Mesenchymal stem cell (in vitro differentiated cells and primary cell): ENCODE measurements at regions not wholly inside any gene's neighbourhood (a gene's known extent, or its start where the extent isn't known, plus 50 kb on each side); places are given as distances from the start of the nearest gene placed in this dataset.

ENCODE experiments used
- DNase-seq: peaks from one replicate; pipeline ENCODE4 v3.0.0-alpha.2; 2013
- H2AFZ ChIP-seq: one replicate; pipeline ENCODE4 v1.6.1; 2013; ENCODE audit warnings: low read depth, mild to moderate bottlenecking, control low read depth, inconsistent platforms, low read length, moderate library complexity
- H2AK5ac ChIP-seq: 2 replicates; pipeline ENCODE4 v1.6.1; 2013; ENCODE audit warnings: low read length, moderate library complexity, mild to moderate bottlenecking, inconsistent platforms; ENCODE audit not compliant: severe bottlenecking
- H2BK120ac ChIP-seq: one replicate; pipeline ENCODE4 v1.6.1; 2013; ENCODE audit warnings: low read depth, mild to moderate bottlenecking, inconsistent platforms, low read length, moderate library complexity
- H2BK12ac ChIP-seq, 2 experiments: one replicate each; pipeline ENCODE4 v1.6.1; 2013; ENCODE audit warnings: inconsistent platforms in 2 of 2, low read length in 2 of 2, mild to moderate bottlenecking in 2 of 2, moderate library complexity in 2 of 2, control low read depth in 1 of 2
- H2BK15ac ChIP-seq: one replicate; pipeline ENCODE4 v1.6.1; 2013; ENCODE audit warnings: mild to moderate bottlenecking, low read depth, inconsistent platforms; ENCODE audit not compliant: poor library complexity, severe bottlenecking
- H2BK5ac ChIP-seq: 2 replicates; pipeline ENCODE4 v1.6.1; 2013; ENCODE audit warnings: low read depth, mild to moderate bottlenecking, low read length, control low read depth, inconsistent platforms; ENCODE audit not compliant: poor library complexity, severe bottlenecking
- H3K14ac ChIP-seq, 2 experiments: one replicate each; pipeline ENCODE4 v1.6.1; 2013; ENCODE audit warnings: inconsistent platforms in 2 of 2, low read length in 2 of 2, control low read depth in 1 of 2, mild to moderate bottlenecking in 1 of 2, moderate library complexity in 1 of 2
- H3K18ac ChIP-seq, 2 experiments: one replicate each; pipeline ENCODE4 v1.6.1; 2013; ENCODE audit warnings: inconsistent platforms in 2 of 2, low read length in 2 of 2, control low read depth in 1 of 2, low read depth in 1 of 2, mild to moderate bottlenecking in 1 of 2
- H3K23ac ChIP-seq, 2 experiments: one replicate each; pipeline ENCODE4 v1.6.1; 2013; ENCODE audit warnings: inconsistent platforms in 2 of 2, low read length in 2 of 2, mild to moderate bottlenecking in 2 of 2, moderate library complexity in 2 of 2, control low read depth in 1 of 2
- H3K27ac ChIP-seq: 2 replicates; pipeline ENCODE4 v1.5.1; 2013; ENCODE audit warnings: mild to moderate bottlenecking, moderate library complexity, low read length, control low read depth, inconsistent platforms; ENCODE audit not compliant: poor library complexity, severe bottlenecking
- H3K27me3 ChIP-seq, 2 experiments: 2 replicates each; pipeline versions ENCODE4 v1.6.1 to v1.7.0; 2013; ENCODE audit warnings: low read length in 2 of 2, mild to moderate bottlenecking in 2 of 2, moderate library complexity in 2 of 2, control low read depth in 1 of 2, inconsistent platforms in 1 of 2; ENCODE audit not compliant: control insufficient read depth in 1 of 2, insufficient read depth in 1 of 2
- H3K36me3 ChIP-seq, 2 experiments: 2 replicates each; pipeline versions ENCODE4 v1.6.1 to v1.7.0; 2013; ENCODE audit warnings: low read length in 2 of 2, control low read depth in 1 of 2, inconsistent platforms in 1 of 2, low read depth in 1 of 2, mild to moderate bottlenecking in 1 of 2; ENCODE audit not compliant: insufficient read depth in 2 of 2, control insufficient read depth in 1 of 2
- H3K4ac ChIP-seq, 2 experiments: one replicate each; pipeline ENCODE4 v1.6.1; 2013; ENCODE audit warnings: inconsistent platforms in 2 of 2, low read length in 2 of 2, mild to moderate bottlenecking in 2 of 2, moderate library complexity in 2 of 2, control low read depth in 1 of 2, low read depth in 1 of 2
- H3K4me1 ChIP-seq: 2 replicates; pipeline ENCODE4 v1.6.1; 2013; ENCODE audit warnings: low read depth, low read length, control low read depth; ENCODE audit not compliant: control insufficient read depth, insufficient read depth
- H3K4me2 ChIP-seq: 2 replicates; pipeline ENCODE4 v1.6.1; 2013; ENCODE audit warnings: low read length, mild to moderate bottlenecking, inconsistent platforms; ENCODE audit not compliant: poor library complexity, severe bottlenecking
- H3K4me3 ChIP-seq, 2 experiments: 2 replicates each; pipeline versions ENCODE4 v1.5.1 to v1.7.0; 2013; ENCODE audit warnings: low read length in 2 of 2, mild to moderate bottlenecking in 2 of 2, control low read depth in 1 of 2, low read depth in 1 of 2; ENCODE audit not compliant: insufficient read depth in 1 of 2
- H3K79me1 ChIP-seq: replicated peaks from 2 replicates; pipeline ENCODE4 v1.6.1; 2013; ENCODE audit warnings: mild to moderate bottlenecking, control low read depth, low read length, inconsistent platforms; ENCODE audit not compliant: poor library complexity, severe bottlenecking
- H3K9ac ChIP-seq: 2 replicates; pipeline ENCODE4 v1.7.0; 2013; ENCODE audit warnings: mild to moderate bottlenecking, low read length, moderate library complexity
- H3K9me3 ChIP-seq: 2 replicates; pipeline ENCODE4 v1.7.0; 2013; ENCODE audit warnings: mild to moderate bottlenecking, low read length; ENCODE audit not compliant: control insufficient read depth
- H4K8ac ChIP-seq: one replicate; pipeline ENCODE4 v1.6.1; 2013; ENCODE audit warnings: inconsistent platforms, mild to moderate bottlenecking, low read length, moderate library complexity
- H4K91ac ChIP-seq: one replicate; pipeline ENCODE4 v1.6.1; 2013; ENCODE audit warnings: mild to moderate bottlenecking, low read length, inconsistent platforms
- WGBS: methylation state at CpG from one replicate; pipeline ENCODE4 v1.1.7; 2013; ENCODE audit warnings: mixed read lengths; 5-methylcytosine and 5-hydroxymethylcytosine counted together

DNA sequence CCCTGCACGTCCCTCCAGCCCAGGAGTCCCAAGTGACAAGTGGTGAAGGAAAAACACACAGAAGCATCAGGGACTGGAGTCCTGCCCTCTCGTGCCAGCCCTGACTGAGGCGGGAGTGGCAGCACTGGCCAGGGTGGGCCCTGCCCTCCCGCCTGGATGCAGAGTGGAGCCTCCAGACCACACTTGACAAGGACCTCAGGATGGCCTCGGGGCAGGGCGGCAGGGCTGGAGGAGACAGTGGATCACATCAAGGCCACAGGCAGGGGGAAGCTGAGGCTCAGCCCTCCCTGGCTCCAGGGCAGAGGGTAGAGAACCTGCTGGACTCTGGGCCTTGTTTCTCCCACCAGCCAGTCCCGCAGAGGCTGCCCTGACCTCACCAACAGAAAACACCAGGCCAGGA lies 128.8 kb upstream of the CDH4 start:
- H4K8ac ChIP-seq = no peak overlapping the region
- H3K27me3 ChIP-seq = no peaks in the 10 kb centered on the region
- H3K18ac ChIP-seq = no peak overlapping the region
- no peaks in the 10 kb centered on the region for H3K36me3 ChIP-seq
- no peak overlapping the region for H3K9ac ChIP-seq
- H3K27ac ChIP-seq = no peak overlapping the region
- no peak overlapping the region for H3K4ac ChIP-seq
- no peak overlapping the region for H2AFZ ChIP-seq
- DNase-seq = no peak
- no peaks in the 10 kb centered on the region for H3K9me3 ChIP-seq
- no peak overlapping the region for H3K23ac ChIP-seq
- H2BK15ac ChIP-seq = no peak overlapping the region
- H3K14ac ChIP-seq = no peak overlapping the region
- WGBS = 86% methylated on average over 7 of the region's 7 CpGs
- H2AK5ac ChIP-seq = no peak overlapping the region
- H2BK120ac ChIP-seq = no peak overlapping the region
- H3K4me1 ChIP-seq = peaks cover 17% of the 10 kb centered on the region
- no peak overlapping the region for H3K4me3 ChIP-seq
- H2BK12ac ChIP-seq = no peak overlapping the region
- no peak overlapping the region for H2BK5ac ChIP-seq
- no peak overlapping the region for H3K4me2 ChIP-seq
- no peak overlapping the region for H4K91ac ChIP-seq
- H3K79me1 ChIP-seq = no peaks in the 10 kb centered on the region

DNA sequence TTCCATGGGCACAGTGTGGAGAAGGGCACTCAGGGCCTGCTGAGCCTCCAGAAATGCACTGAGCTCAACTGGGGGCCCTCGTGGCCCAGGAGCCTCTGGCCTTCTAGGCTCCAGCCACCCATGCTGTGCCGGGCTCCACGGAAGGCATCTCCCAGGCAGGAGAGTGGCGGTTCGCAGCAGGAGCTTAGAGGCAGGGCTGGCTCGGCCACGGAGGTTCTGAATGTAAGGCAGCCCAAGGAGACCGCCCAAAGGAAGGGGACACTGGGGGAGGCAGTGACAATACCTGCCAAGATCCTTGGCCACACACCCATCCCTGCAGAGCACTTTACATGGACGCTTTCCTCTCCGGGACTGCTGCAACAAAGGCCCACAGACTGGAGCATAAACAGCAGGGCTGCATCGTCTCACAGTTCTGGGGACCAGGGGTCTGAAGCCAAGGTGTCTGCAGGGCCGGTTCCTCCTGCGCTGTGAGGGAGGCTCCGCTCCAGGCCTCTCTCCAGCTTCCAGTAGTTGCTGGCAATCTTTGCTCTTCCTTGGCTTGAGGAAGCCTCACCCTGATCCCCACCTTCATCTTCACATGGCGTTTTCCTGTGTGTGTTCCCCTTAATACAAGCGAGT lies 128.2 kb upstream of the CDH4 start:
- Histone ChIP-seq H3K4me2 (no peak overlapping the region), H3K27me3 (no peaks in the 10 kb centered on the region), H3K4ac (no peak overlapping the region), H3K9me3 (no peaks in the 10 kb centered on the region), H3K14ac (no peak overlapping the region), H3K9ac (no peak overlapping the region), H3K79me1 (no peaks in the 10 kb centered on the region), H4K91ac (no peak overlapping the region), H2AFZ (no peak overlapping the region), H2BK120ac (no peak overlapping the region), H2BK12ac (no peak overlapping the region), H3K23ac (no peak overlapping the region), H2BK5ac (no peak overlapping the region), H2BK15ac (no peak overlapping the region), H4K8ac (no peak overlapping the region), H3K36me3 (no peaks in the 10 kb centered on the region), H3K4me1 (peaks cover 11% of the 10 kb centered on the region), H3K18ac (no peak overlapping the region), H2AK5ac (no peak overlapping the region), H3K27ac (no peak overlapping the region), H3K4me3 (no peak overlapping the region)
- WGBS = 95% methylated on average over 16 of the region's 16 CpGs
- no peak for DNase-seq

DNA sequence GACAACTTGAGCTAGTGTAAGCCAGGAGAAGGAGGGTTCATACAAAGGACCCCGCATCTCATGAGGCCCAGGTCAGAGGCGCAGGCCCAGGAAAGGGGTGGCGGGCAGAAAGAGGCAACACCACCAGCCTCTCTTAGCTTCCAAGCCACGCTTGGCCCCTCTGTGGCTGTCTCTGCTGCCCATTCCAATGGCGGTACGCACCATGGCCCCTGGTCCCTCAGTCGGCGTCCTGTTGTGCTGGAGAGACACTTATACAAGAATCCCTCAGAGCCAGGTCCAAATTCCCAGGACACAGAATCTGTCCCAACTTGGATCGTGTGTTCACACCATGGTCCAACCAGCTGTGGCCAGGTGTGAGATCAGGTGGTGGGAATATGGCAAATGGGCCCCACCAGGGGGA lies 127.0 kb upstream of the CDH4 start:
- H2BK5ac ChIP-seq = no peak overlapping the region
- no peak overlapping the region for H3K18ac ChIP-seq
- no peaks in the 10 kb centered on the region for H3K79me1 ChIP-seq
- no peak overlapping the region for H4K91ac ChIP-seq
- H3K27me3 ChIP-seq = peaks cover 0 to 2% of the 10 kb centered on the region in 2 experiments
- H2AK5ac ChIP-seq = no peak overlapping the region
- H3K9me3 ChIP-seq = no peaks in the 10 kb centered on the region
- no peaks in the 10 kb centered on the region for H3K36me3 ChIP-seq
- peak overlapping the region; percentile 21 for H2BK15ac ChIP-seq
- no peak overlapping the region for H3K4me2 ChIP-seq
- H3K23ac ChIP-seq = no peak overlapping the region
- no peak overlapping the region for H3K14ac ChIP-seq
- no peak overlapping the region for H2BK120ac ChIP-seq
- no peak overlapping the region for H3K9ac ChIP-seq
- H2AFZ ChIP-seq = no peak overlapping the region
- peaks cover 9% of the 10 kb centered on the region for H3K4me1 ChIP-seq
- no peak for DNase-seq
- no peak overlapping the region for H4K8ac ChIP-seq
- no peak overlapping the region for H3K4ac ChIP-seq
- H2BK12ac ChIP-seq = no peak overlapping the region
- 94% methylated on average over 9 of the region's 9 CpGs for WGBS
- H3K27ac ChIP-seq = no peak overlapping the region
- no peak overlapping the region for H3K4me3 ChIP-seq

DNA sequence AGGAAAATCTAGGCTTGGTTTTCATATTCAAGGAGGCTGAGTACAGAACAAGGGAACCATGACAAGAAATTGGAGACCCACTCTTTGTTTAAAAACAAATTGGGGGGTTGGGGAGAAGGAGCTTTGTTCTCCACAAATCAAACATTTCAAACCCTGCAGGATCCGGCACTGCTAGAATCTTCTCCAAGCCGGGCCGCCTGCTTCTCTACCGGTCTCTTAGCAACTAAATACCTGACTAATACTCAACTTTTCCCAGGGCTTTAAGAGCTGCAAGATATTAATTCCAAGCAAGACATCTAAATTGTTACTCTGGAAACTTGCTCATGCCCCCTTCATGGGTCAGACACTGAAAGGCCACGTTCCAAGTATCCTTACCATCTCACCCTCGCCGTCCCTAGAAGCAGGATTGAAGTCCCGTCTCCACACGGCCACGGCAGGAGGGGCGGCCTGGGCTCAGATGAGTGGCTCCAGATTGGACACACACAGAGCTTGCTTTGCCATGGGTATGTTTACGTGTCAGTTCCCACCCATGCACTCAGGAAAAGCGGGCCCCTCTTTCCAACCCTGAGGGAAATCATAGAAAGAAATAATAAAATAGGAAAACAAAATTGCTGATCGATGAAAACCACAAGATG lies 126.4 kb upstream of the CDH4 start:
- Histone ChIP-seq H2BK5ac (no peak overlapping the region), H3K27ac (no peak overlapping the region), H3K4me2 (no peak overlapping the region), H3K36me3 (no peaks in the 10 kb centered on the region), H2BK120ac (no peak overlapping the region), H4K8ac (no peak overlapping the region), H3K9me3 (no peaks in the 10 kb centered on the region), H2AFZ (no peak overlapping the region), H2BK15ac (no peak overlapping the region), H3K23ac (no peak overlapping the region), H4K91ac (no peak overlapping the region), H3K4ac (no peak overlapping the region), H2BK12ac (no peak overlapping the region), H3K79me1 (no peaks in the 10 kb centered on the region), H3K4me1 (peaks cover 9% of the 10 kb centered on the region), H3K27me3 (peaks cover 6 to 8% of the 10 kb centered on the region in 2 experiments), H3K14ac (no peak overlapping the region), H3K4me3 (no peak overlapping the region), H3K9ac (no peak overlapping the region), H2AK5ac (peak overlapping the region; percentile 23), H3K18ac (no peak overlapping the region)
- 94% methylated on average over 12 of the region's 14 CpGs for WGBS
- no peak for DNase-seq
